ENCODE measurements at regions not wholly inside any gene's neighbourhood (a gene's known extent, or its start where the extent isn't known, plus 50 kb on each side); places are given as distances from the start of the nearest gene placed in this dataset.

DNA sequence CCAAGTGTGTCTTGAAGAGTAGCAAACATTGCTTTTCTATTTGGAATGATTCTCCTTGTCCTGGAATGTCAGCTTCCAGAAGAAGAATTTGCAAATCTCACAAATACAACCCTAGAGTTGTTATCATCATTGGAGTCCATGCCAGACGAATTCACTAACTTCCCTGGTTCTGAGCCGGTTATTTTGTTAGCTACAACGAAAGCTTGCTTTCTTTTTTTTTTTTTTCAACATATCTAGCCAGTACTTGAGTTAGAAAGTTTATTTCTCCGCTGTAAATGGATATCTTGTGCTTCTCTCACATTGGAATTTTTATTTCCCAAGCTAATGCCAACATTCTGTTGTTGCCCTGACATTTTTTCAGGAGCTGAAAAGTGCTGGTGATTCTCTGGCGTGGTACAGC lies 138.1 kb upstream of the POM121L12 start:
- H3K27ac ChIP-seq, result no peak overlapping the region
- no peaks in the 10 kb centered on the region for H3K9me3 ChIP-seq
- H3K4me1 ChIP-seq, result no peaks in the 10 kb centered on the region
- intact Hi-C loops (cut with DNase I; ENCODE audit: low total_unique reads), result no loop called here
- no peaks in the 10 kb centered on the region for H3K36me3 ChIP-seq
- DNase-seq (ENCODE audit: low spot score in 2 of 2), result no peak
- TF ChIP-seq POLR2AphosphoS5 (IDR thresholded peaks at IDR 0.05) (no peak), POLR2A (IDR thresholded peaks at IDR 0.05) (no peak)
- TF ChIP-seq, protein P1, sequence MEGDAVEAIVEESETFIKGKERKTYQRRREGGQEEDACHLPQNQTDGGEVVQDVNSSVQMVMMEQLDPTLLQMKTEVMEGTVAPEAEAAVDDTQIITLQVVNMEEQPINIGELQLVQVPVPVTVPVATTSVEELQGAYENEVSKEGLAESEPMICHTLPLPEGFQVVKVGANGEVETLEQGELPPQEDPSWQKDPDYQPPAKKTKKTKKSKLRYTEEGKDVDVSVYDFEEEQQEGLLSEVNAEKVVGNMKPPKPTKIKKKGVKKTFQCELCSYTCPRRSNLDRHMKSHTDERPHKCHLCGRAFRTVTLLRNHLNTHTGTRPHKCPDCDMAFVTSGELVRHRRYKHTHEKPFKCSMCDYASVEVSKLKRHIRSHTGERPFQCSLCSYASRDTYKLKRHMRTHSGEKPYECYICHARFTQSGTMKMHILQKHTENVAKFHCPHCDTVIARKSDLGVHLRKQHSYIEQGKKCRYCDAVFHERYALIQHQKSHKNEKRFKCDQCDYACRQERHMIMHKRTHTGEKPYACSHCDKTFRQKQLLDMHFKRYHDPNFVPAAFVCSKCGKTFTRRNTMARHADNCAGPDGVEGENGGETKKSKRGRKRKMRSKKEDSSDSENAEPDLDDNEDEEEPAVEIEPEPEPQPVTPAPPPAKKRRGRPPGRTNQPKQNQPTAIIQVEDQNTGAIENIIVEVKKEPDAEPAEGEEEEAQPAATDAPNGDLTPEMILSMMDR (IDR thresholded peaks at IDR 0.05), result no peak
- no peaks in the 10 kb centered on the region for H3K27me3 ChIP-seq
- H3K4me3 ChIP-seq, result no peak overlapping the region

GRCh38 chr7:52877240-52877639 lies 158.2 kb upstream of the POM121L12 start:
- no peak for DNase-seq (ENCODE audit: low spot score in 2 of 2)
- Histone ChIP-seq H3K27ac (no peak overlapping the region), H3K4me1 (no peaks in the 10 kb centered on the region), H3K36me3 (no peaks in the 10 kb centered on the region), H3K27me3 (no peaks in the 10 kb centered on the region), H3K9me3 (no peaks in the 10 kb centered on the region), H3K4me3 (no peak overlapping the region)
- no peak for TF ChIP-seq POLR2A (IDR thresholded peaks at IDR 0.05)
- TF ChIP-seq, protein P1 (IDR thresholded peaks at IDR 0.05), result no peak
- no peak for TF ChIP-seq POLR2AphosphoS5 (IDR thresholded peaks at IDR 0.05)
- intact Hi-C loops (cut with DNase I; ENCODE audit: low total_unique reads), result no loop called here

DNA sequence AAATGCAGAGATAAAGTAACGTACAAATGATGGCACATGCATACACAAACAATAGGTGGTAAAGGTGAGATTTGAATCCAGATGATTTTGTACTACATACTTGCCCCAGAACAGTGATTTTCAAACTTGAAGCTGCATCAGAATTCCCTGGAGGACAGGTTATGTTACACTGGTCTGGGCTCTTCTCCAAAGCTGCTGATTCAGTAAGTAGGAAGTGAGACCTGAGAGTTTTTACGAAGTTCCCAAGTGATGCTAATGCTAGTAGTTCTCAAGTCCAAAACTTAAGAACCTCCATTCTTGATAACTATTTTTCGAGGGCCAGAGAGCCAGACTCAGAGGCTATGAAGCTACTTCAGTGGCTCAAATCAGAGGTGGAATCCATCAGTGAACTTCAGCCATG lies 159.0 kb upstream of the POM121L12 start:
- no peak for TF ChIP-seq POLR2A (IDR thresholded peaks at IDR 0.05)
- TF ChIP-seq, protein P1 (IDR thresholded peaks at IDR 0.05), result no peak
- no peak for TF ChIP-seq POLR2AphosphoS5 (IDR thresholded peaks at IDR 0.05)
- Histone ChIP-seq H3K4me1 (no peaks in the 10 kb centered on the region), H3K9me3 (no peaks in the 10 kb centered on the region), H3K4me3 (no peak overlapping the region), H3K27ac (no peak overlapping the region), H3K36me3 (no peaks in the 10 kb centered on the region), H3K27me3 (no peaks in the 10 kb centered on the region)
- DNase-seq (ENCODE audit: low spot score in 2 of 2), result no peak
- intact Hi-C loops (cut with DNase I; ENCODE audit: low total_unique reads), result no loop called here

- no peak overlapping the region for H3K4me3 ChIP-seq
- TF ChIP-seq POLR2A (IDR thresholded peaks at IDR 0.05) (no peak), POLR2AphosphoS5 (IDR thresholded peaks at IDR 0.05) (no peak)
- TF ChIP-seq, protein P1 (IDR thresholded peaks at IDR 0.05), result no peak
- no peak overlapping the region for H3K27ac ChIP-seq
- intact Hi-C loops (cut with DNase I; ENCODE audit: low total_unique reads), result no loop called here
- H3K27me3 ChIP-seq, result no peaks in the 10 kb centered on the region
- DNase-seq (ENCODE audit: low spot score in 2 of 2), result no peak
- no peaks in the 10 kb centered on the region for H3K4me1 ChIP-seq
- H3K9me3 ChIP-seq, result peaks cover 12 to 38% of the 10 kb centered on the region in 2 donors
- no peaks in the 10 kb centered on the region for H3K36me3 ChIP-seq
Measured at GRCh38 chr7:52863652-52864051, 171.8 kb upstream of the POM121L12 start.

DNA sequence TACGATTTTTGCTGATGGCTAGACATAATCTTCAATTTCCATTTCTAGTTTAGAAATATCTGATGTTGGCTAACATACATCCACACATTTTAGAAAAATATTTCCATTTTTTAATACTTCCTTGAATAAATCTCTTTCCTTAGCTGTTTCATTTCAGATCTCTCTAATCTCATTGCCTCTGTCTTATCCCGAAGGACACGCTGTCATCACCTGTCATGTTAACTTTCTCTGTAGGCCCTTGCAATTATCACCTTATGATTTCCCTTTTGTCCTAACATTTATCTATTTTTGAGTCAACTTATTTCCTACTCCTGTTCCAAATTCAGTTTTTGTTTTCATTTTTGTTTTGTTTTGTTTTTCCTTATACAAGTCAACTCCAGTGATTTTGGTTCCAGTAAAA lies 173.1 kb upstream of the POM121L12 start:
- Histone ChIP-seq H3K4me1 (no peaks in the 10 kb centered on the region), H3K36me3 (no peaks in the 10 kb centered on the region), H3K4me3 (no peak overlapping the region), H3K27ac (no peak overlapping the region), H3K27me3 (no peaks in the 10 kb centered on the region), H3K9me3 (peaks cover 12 to 36% of the 10 kb centered on the region in 2 donors)
- TF ChIP-seq POLR2AphosphoS5 (IDR thresholded peaks at IDR 0.05), result no peak
- DNase-seq (ENCODE audit: low spot score in 2 of 2), result no peak
- intact Hi-C loops (cut with DNase I; ENCODE audit: low total_unique reads), result no loop called here

DNA sequence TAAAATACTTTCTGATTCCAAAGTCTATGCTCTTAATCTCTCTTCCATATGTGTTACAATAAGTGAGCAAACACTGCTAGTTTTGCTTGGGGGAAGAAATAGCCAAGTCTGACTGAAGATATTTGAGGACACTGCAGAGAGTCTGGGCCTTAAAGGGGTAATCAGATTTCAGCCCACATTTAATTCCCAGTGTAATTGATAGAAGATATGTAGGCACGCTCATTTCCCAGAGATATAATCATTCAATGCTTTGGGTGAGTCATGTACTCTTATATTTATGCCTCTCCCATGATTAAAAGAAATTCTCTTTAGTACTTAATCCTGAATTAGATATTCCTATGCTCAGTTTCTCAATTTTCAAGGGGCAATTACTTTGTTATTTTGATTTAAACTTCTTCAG lies 178.1 kb upstream of the POM121L12 start:
- Histone ChIP-seq H3K27me3 (no peaks in the 10 kb centered on the region), H3K36me3 (no peaks in the 10 kb centered on the region), H3K4me3 (no peak overlapping the region), H3K9me3 (no peaks in the 10 kb centered on the region), H3K27ac (no peak overlapping the region), H3K4me1 (no peaks in the 10 kb centered on the region)
- intact Hi-C loops (cut with DNase I; ENCODE audit: low total_unique reads), result no loop called here
- TF ChIP-seq POLR2AphosphoS5 (IDR thresholded peaks at IDR 0.05), result no peak
- TF ChIP-seq, protein P1 (IDR thresholded peaks at IDR 0.05), result no peak
- no peak for TF ChIP-seq POLR2A (IDR thresholded peaks at IDR 0.05)
- DNase-seq (ENCODE audit: low spot score in 2 of 2), result no peak

Data from breast epithelium (tissue), 4 donors.